NCI-H1105 treated with DMSO at 0.1 percent for 48 hours (cell line): ENCODE measurements at regions not wholly inside any gene's neighbourhood (a gene's known extent, or its start where the extent isn't known, plus 50 kb on each side); places are given as distances from the start of the nearest gene placed in this dataset.
"Not testable (repeated sequence)": the region's sequence is repeated elsewhere in the genome, so short reads cannot be mapped to it uniquely, and the experiment has no call there.

ENCODE experiments used
- DNase-seq: peaks from one replicate; lab custom pipeline; 2025; lab: John Stamatoyannopoulos, UW

DNA sequence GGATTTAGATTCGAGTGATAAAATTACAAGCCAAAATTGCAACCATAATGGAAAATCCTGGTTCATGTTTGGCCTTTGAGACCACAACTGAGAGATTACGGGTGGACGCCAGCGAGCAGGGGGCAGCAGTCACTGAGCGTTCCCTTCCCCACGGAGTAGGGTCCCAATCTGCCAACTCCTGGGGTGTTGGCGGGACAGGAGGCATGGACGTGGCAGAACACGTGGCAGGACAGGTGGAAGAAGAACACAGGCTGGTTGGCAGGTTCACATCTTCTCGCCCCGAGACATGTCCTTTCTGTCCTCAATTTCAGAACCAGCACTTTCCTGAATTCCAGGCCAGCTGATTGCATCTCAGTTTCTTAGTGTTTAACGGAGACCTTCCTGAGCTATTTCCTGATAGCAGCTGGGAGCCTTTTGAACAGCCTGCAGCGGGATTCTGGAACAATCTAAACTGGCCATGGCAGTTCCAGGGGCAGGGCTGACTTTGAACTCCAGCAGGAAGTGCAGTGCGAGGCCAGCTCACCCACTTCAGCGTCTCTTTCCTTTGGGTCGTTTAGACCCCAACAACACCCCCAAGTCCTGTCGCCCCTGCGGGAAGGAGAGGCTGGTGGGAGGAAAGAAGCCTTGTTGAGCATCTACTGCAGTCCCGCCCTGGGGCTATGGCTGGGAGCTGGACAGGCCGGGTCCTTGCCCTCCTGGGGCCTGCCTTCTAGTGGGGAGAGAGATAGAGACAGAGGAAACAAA, 159.1 kb upstream of the FOXF1 start:
- no peak for DNase-seq

DNA sequence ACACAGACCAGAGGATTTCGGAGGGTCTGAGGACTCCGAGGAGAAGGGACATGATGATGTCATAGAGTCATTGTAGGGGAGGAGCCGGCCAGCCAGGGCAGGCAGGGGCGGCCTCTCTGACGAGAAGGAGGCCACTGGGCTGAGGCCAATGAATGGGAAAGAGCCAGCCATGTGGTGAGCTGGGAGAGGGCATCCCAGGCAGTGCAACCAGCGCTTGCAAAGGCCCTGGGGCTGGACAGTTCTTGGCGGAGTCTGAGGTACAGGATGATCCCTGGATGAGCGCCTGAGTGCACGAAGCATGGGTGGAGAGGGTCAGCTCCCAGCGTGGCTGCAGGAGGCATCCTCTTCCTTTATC, 158.6 kb upstream of the FOXF1 start:
- DNase-seq = not testable (repeated sequence)

DNA sequence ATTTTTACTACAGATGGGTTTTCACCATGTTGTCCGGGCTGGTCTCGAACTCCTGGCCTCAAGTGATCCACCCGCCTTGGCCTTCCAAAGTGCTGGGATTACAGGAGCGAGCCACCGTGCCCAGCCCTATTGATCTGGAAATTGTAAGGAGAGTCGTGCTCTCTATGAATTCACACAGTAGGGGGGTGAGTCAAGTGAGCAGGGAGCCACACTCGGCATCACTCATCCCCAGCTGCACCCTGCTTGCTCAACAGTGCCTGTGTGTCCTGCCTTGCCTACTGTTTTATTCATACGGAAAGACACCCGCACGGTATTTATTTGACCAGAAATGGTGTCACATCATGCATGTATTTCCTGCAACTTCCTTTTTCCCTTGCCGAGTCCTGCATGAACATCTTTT, 157.2 kb upstream of the FOXF1 start:
- no peak for DNase-seq

DNA sequence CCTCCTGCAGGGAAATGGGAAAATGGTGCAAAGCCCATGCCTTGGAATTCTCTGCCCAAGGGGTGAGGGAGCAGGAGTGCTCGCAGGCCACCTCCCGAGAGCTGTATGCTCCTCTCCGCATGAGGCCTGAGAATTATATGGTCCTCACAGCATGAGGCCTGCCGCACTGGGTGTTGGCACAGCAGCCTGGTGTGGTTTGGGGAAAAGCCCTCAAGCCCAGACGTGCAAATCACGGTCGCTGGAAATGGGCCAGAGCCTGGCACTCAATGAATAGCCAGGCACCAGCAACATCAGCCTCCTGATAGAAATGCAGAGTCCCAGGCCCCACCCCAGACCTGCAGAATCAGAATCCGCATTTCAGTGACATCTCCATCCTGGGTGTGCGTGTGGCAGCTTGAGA, 156.4 kb upstream of the FOXF1 start:
- DNase-seq = no peak

DNA sequence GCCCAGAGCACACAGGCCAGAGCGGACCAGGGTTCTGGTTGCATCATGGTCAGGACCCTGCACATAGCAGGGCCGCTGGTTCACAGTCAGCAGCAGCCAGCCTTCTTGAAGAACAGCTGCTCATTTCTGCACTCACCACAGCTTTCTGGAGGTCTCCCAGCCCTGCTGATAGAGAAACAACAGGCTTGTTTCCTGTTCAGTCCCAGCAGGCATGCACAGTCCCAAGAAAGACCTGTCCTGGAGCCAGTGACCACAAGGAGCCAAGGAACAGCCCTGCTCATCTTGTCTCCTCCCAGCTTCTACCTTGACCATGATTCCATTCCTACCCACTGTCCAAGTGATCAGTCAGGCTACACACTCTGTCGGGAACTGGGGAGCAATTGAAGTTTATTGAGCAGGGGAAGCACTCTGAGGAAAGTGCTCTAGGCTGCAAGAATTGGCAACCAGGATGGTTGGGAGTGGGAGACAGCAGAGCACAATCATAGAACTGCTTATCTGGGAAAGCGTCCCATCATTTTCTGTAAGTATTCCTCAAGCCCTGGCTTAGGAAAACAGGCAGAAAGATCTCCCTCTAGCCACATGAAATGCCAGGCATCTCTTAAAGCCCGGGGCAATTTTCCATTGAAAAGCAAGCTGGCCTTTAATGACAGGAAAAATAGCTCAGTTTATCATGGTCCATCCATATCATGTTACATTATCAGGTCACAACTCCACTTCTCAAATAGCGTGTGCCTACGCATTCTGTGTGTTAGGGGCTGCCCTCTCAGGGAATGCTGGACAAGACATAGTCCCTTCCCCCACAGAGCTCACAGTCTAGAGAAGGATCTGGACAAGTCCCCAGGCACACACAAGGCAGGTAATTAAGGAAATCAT, 155.4 kb upstream of the FOXF1 start:
- no peak for DNase-seq

DNA sequence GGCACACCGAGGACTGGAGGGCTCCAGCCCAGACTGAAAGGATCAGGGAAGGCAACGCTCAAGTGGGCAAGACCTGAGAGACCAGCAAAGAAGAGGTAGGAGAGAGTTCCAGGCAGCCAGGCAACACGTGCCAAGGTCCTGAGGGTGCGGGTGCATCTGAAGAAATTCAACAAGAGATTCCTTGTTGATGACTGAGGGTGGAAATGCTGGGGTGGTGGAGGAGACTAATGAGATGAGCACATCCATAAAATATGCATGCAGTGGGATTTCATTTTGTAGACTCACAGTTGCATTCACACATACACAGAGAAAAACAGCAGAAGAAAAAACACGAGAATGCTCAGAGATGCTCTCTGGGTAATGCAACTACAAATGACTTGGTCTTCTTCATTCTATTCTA, 154.8 kb upstream of the FOXF1 start:
- DNase-seq = no peak

DNA sequence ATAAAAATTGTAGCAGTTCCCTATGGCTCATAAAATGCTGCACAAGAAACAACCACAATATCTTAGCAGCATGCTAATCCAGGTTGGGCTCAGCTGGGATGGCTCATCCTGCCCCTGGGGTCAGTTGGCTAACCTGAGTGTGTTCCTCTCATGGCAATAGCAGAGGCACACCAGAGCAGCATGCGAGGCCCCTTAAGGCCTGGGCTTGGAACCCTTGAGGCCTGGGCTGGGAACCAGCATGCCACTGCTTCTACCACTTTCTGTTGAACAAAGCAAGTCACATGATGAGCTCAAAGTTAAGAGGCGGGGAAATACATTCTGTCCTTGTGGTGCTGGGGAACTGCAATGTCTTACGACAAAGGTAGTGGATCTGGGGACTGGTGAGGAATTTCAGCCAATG, 154.4 kb upstream of the FOXF1 start:
- no peak for DNase-seq

DNA sequence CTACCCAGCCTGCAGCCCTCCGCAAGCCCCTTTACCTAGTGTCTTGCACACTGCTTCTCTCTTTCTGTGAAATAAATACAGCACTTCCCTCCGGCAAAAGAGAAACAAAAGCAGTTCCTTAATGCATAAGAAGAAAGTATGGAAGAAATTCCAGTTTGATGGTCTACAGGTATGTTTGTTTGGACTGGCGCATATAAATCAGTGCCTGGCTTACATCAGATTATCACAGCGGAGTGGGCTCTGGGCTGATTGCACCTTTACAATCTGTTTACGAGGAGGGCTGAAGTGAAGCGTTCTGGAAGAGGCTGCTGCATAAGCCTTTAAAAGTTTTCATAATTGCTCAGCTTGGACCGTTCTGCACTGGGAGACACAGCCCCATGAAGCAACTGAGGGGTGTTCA, 153.5 kb upstream of the FOXF1 start:
- DNase-seq = no peak

DNA sequence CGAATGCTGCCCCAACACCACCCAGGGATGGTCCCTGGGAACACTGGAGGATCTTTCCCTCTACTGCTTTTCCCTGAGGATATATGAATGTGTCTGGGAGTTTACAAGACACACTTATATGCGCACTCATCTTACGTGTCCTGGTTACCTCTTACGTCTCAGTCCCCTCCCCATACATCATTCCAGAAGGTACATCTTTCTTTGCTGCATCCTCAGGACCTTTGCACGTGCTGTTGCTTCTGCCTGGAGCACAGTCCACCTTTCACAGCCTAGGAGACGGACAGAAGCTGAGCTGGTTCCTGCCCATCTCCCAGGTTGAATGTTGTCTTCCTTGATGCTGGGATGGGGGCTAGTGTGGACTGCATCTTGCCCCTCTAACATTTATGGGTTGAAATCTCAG, 153.0 kb upstream of the FOXF1 start:
- DNase-seq = no peak

DNA sequence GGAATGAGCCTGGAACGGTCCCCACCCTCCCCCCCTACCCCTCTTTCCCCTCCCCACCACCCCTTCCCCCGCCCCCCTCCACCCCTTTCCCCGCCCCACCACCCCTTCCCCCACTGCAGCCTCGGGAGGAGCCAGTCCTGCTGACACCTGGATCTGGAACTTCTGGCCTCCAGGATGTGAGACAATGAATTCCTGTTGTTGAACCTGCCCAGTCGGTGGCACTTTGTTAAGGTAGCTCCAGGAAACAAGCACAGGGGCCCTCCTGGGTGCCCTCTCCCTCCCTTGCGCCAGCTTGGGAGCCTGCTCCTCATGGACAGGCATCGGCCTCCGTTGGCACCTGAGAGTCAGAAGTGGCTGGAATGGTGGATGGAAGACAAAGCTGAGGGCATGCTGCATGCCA, 152.4 kb upstream of the FOXF1 start:
- DNase-seq = no peak

DNA sequence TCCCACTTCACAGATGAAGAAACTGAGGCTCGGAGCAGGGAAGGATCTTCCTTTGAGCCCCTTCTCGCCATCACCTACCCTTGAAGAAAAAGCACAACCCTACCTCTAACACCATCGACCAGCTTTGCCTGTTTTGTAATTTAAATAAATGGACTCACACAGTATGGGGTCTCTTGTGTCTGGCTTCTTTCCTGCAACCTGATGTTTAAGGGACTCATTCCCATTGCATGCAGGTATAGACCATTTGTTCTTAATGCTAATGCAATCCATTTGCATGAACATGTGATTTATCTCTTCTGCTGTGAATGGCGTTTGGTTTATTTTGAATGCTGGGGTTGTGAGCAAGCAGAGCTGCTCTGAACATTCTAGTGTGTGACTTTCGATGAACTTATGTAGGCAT, 150.8 kb upstream of the FOXF1 start:
- DNase-seq = no peak

DNA sequence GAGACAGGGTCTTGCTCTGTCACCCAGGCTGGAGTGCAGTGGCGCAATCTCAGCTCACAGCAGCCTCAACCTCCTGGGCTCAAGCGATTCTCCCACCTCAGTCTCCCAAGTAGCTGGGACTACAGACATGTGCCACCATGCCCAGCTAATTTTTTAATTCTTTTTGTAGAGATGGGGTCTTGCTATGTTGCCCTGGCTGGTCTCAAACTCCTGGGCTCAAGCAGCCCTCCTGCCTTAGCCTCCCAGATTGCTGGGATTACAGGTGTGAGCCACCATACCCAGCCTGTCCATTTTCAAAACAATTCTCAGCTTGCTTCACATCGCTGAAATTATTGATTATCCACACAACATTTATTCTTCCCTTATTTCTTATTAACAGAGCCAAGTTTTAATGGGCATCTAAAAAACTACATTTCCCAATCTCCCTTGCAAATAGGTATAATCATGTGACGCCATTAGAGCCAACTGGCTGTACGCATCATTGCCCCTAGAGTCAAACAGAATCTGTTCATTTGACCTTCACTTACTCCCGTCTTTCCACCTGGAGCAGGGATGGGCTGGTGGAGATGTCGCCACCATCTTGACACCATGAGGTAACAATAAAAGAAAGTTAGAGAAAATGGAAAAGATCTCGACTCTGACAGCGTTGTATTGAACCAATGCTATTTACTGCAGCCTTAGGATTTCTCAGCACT, 148.0 kb upstream of the FOXF1 start:
- peak; percentile 17 for DNase-seq

DNA sequence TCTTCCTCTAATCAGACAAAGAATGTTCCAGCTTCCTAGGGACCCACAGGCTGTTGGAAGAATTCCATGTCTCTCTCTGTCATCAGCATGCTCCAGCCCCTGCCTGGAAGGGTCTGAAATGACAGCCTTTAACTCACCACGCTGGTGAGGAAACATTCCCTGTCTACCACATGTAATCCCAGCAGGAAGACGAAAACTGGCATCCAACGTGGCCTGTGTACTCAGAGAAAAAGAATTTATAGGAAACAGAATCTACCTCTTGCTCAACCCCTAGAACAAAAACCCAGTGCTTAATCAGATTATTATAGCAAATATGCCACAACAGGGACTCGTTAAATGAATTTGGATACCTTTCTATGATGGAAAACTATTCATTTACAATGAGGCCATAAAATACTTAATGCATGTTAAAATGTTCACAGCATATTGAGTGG, 147.3 kb upstream of the FOXF1 start:
- no peak for DNase-seq

DNA sequence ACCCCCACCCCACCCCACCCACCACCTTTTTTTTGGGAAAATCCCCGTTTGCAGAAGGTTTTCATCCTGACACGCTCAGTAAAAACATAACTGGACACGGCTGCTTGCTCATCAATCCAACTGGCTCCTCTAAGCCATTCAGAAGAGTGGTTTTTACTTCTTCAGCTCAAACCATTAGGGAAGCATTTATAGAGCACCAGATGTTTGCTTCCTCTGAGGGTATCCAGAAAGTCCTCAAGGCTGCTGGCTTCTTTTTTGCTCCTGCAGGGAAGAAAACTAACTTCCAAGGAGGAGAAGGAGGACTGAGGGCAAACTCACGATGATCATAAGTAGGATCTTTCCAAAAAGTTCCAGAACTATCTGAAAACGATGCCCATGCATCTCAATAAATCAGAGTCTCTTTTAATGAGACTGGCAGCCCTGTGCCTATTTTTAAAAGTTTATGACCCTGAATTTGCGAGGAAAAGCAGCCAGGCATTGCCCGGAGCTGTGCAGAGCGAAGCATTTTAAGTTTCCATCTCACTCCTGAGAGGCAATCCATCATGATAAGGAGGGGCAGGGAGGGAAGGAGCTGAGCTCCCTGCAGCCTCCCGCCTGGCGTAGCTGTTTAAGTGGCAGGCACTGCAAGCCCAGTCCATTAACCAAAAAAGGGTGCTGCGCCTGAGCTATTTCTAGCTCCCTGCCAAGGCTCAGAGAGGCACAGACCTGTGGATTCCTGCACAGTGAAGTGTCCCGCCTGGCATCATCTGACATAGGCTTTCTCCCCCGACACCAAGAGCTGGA, 146.3 kb upstream of the FOXF1 start:
- DNase-seq = no peak

DNA sequence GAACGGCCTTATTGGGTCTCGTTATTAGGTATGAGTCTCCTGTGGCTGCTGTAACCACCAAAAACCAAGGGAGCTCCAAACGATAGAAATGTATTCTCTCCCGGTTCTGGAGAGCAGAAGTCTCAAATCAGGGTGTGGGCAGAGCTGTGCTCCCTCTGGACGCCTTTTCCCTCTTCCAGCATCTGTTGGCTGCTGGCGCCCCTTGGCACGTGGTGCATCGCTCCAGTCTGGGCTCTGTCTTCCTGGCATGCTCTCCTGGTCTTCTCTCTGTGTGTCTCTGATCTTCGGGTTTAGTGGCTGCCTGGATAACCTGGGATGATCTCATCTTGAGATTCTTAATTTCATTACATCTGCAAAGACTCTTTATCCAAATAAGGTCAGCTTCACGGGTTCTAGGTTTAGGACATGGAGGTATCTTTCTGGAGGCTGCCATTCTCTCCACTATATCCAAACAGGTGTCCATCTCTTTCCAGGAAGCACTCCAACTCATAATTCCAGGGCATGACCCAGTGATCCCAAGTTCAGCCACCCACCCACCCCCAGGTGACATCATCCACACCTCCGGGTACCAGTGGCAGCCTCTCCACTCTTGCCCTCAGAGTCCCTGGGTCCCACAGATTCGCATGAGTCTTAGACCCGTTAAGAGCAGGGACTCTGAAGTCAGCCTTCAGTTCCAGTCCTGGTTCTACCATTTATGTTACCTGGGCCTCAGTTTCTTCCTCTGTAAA, 145.5 kb upstream of the FOXF1 start:
- no peak for DNase-seq

DNA sequence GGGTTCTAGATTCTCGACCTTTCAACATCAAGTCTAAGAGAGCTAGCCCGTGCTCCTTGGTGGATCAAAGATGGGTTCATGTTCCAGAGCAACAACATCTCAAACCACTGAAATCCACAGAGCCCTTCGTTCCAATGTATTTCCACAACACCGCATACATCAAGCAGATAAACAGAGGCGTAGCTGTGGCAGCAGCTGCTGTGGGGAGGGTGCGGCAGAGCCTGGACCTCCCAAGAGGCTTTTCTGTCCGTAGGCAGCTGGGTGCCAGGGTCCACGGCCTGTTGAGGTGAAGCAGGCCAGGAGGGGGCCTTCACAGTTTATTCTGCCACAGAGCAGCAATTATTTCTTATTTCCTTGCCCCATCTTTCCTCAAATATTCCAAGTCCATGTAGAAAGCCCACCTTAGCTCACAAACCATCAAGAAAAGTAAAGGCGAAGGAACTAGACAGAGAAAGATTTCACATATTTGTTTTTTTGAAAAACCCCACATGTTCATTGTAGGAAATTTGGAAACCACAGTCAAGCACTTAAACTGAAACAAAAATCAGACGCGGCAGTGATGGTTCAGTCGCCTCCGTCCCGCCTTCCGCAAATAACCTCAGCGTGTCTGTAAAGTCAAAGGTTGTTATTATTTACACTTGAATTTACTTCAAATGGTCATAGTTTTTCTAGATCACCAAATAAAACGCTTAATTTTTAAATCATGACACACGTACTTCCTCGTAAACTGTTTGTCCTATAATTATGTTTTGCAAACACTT, 144.6 kb upstream of the FOXF1 start:
- no peak for DNase-seq

DNA sequence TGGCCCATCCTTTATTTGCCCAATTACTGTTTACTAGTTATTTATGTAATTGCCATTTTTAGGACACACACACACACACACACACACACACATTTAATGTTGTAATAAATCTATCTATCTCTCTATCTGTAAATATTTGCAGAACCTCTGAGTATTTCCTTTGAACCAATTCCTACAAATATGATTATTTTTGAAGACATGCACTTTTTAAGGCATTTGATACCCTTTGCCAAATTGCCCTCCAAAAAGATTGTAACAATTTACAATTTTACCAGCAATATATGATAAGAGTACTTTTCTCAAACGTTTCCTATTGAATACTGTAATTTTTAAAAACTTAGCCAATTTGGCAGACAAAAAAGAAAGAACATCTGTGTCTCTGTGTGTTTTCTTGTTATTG, 143.8 kb upstream of the FOXF1 start:
- DNase-seq = no peak

DNA sequence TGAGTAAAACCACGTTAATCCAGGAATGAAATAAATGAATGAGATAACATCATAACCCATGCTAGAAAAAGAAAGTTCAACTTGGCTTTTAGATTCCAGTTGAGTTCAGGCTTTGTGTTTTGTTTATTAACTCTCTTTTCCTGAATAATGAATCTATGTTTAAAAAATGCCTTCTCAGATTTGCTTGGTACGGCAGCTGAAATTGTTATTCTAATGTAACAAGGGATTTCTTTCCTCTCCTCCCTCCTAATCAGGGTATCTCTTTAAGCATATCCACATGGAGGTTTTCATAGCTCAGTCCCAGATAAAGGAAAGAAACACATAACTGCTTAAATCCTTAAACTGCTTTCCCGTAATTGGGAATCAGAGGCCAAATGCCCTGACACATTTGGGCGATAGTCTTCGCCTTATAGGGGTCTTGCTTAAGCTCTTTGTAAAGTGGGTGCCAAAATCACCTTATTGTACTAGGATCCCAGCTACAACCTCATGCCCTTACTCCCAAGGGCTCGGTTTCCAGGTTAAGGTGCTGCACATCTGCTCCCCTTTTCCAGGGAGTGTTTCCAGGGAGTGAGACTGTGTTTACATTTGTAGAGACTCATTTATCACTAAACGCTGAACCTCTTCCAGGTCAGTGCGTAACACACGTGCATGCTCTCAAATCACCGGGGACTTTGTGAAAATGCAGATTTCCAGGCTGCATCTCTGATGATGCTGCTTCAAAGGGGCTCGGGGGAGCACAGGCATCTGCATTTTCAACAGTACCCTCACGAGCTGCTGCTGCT, 142.8 kb upstream of the FOXF1 start:
- no peak for DNase-seq

DNA sequence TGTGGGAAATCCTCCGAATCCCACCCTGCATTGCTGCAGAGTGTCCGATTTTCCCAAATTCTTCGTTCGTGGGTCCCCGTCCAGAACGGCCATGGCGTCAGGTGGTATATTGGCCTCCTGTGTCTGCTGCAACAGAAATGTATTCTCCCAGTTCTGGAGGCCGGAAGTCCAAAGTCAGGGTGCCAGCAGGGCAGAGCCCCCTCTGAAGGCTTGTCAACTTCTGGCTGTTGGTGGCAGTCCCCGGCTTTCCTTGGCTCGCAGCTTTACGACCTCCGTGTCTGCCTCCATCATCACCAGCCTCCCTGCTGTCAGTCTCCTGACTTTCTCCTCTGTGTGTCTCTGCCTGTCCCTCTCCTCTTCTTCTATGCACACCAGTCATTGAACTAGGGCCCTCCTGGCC, 142.1 kb upstream of the FOXF1 start:
- no peak for DNase-seq

DNA sequence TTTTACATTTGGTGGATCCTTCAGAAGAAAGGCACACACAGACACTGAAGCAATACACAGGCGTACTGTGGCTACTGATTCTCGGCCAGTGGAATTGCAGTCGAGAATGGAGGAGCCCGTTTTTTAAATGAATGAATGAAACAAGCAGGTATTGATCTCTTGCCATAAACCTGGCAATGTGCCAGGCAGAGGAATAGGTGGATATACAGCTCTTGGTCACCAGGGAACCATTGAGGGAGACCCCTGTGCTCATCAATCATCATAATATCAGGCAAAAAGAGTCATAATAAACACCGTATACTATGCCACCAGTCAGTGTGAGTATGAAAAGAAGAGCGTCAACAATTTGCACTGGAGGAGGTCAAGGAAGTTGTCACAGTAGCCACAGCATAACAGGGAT, 140.3 kb upstream of the FOXF1 start:
- no peak for DNase-seq
